ENCODE measurements at regions not wholly inside any gene's neighbourhood (a gene's known extent, or its start where the extent isn't known, plus 50 kb on each side); places are given as distances from the start of the nearest gene placed in this dataset.

- H3K27ac ChIP-seq, result no peak overlapping the region
- peaks cover 0 to 5% of the 10 kb centered on the region in 2 experiments for H3K4me1 ChIP-seq (ENCODE audit: control insufficient read depth in 1 of 2, insufficient read depth in 1 of 2, low read depth in 1 of 2, low read length in 1 of 2)
- H3K27me3 ChIP-seq, result no peaks in the 10 kb centered on the region
- H3K4me3 ChIP-seq (ENCODE audit: low read depth in 1 of 2, low read length in 1 of 2), result no peak overlapping the region
- no peaks in the 10 kb centered on the region for H3K36me3 ChIP-seq
- TF ChIP-seq CTCF (IDR thresholded peaks at IDR 0.05), result no peak
- H3K9me3 ChIP-seq, result no peaks in the 10 kb centered on the region
These were observed 186.0 kb upstream of the AKR1E2 start for GRCh38 chr10:4639960-4640359.

DNA sequence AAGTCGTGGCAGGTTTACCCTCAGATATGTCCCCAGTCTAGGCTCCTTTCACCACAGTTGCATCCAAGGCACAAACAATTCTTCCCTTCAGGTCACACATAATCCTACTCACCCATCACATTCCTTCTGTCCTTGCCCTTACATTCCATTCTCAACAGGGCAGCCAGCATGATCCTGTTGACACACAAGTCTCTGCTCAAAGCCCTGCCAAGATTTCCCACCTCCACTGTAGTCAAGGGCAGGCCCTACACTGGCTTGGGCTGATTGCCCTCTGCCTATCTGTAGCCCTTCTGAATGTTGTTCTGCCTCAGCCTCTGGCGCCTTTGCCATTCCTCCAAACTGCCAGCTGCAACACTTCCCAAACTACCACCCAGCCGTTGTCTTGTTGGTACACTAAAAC is 187.9 kb upstream of the AKR1E2 start:
- Histone ChIP-seq H3K36me3 (no peaks in the 10 kb centered on the region), H3K27ac (no peak overlapping the region), H3K27me3 (no peaks in the 10 kb centered on the region), H3K4me3 (ENCODE audit: low read depth in 1 of 2, low read length in 1 of 2) (no peak overlapping the region), H3K4me1 (ENCODE audit: control insufficient read depth in 1 of 2, insufficient read depth in 1 of 2, low read depth in 1 of 2, low read length in 1 of 2) (no peaks in the 10 kb centered on the region), H3K9me3 (no peaks in the 10 kb centered on the region)
- no peak for TF ChIP-seq CTCF (IDR thresholded peaks at IDR 0.05)

GRCh38 chr10:4637657-4638056 is 188.3 kb upstream of the AKR1E2 start:
- Histone ChIP-seq H3K9me3 (no peaks in the 10 kb centered on the region), H3K36me3 (no peaks in the 10 kb centered on the region), H3K4me3 (ENCODE audit: low read depth in 1 of 2, low read length in 1 of 2) (no peak overlapping the region), H3K27ac (no peak overlapping the region), H3K4me1 (ENCODE audit: control insufficient read depth in 1 of 2, insufficient read depth in 1 of 2, low read depth in 1 of 2, low read length in 1 of 2) (no peaks in the 10 kb centered on the region), H3K27me3 (no peaks in the 10 kb centered on the region)
- no peak for TF ChIP-seq CTCF (IDR thresholded peaks at IDR 0.05)

DNA sequence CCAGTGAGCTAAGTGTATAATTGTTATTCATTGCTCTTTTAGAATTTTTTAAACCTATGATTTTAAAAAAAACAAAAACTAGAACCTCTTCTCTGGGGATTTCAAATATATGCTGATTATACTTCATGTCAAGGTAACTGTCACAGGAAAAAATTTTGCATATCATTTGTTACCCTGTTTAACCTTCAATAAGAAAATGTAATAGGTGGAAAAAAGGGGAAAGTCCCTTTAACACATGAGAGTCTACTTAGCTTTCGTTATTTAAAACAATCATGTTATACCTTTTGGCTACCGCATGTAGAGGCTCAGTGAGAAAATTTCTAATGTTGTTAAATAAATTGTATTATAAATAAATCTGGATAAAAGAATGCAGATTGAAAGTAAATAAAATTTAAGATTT is 190.1 kb upstream of the AKR1E2 start:
- TF ChIP-seq CTCF (IDR thresholded peaks at IDR 0.05), result no peak
- H3K27me3 ChIP-seq, result no peaks in the 10 kb centered on the region
- no peaks in the 10 kb centered on the region for H3K36me3 ChIP-seq
- H3K4me1 ChIP-seq (ENCODE audit: control insufficient read depth in 1 of 2, insufficient read depth in 1 of 2, low read depth in 1 of 2, low read length in 1 of 2), result no peaks in the 10 kb centered on the region
- no peak overlapping the region for H3K27ac ChIP-seq
- no peaks in the 10 kb centered on the region for H3K9me3 ChIP-seq
- H3K4me3 ChIP-seq (ENCODE audit: low read depth in 1 of 2, low read length in 1 of 2), result no peak overlapping the region

DNA sequence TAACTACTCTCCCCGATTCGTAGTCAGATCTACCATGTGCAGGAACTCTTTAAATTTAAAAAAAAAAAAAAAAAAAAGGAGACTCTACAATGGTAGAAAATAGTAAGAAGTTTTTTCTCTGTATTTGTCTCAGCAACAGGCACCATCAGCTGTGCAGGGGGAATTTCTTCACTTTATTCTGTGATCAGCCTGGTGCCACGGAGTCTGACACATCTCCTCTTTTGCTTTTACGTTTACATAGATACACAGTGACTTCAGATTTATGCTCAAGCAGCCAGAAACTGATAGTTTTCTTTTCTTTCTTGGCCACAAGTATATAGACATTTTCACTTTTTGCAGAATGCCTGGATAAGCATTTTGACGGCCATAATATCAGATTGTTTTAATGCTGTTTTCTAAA is 190.6 kb upstream of the AKR1E2 start:
- Histone ChIP-seq H3K27me3 (no peaks in the 10 kb centered on the region), H3K4me3 (ENCODE audit: low read depth in 1 of 2, low read length in 1 of 2) (no peak overlapping the region), H3K4me1 (ENCODE audit: control insufficient read depth in 1 of 2, insufficient read depth in 1 of 2, low read depth in 1 of 2, low read length in 1 of 2) (no peaks in the 10 kb centered on the region), H3K27ac (no peak overlapping the region), H3K9me3 (no peaks in the 10 kb centered on the region), H3K36me3 (no peaks in the 10 kb centered on the region)
- TF ChIP-seq CTCF (IDR thresholded peaks at IDR 0.05), result no peak

DNA sequence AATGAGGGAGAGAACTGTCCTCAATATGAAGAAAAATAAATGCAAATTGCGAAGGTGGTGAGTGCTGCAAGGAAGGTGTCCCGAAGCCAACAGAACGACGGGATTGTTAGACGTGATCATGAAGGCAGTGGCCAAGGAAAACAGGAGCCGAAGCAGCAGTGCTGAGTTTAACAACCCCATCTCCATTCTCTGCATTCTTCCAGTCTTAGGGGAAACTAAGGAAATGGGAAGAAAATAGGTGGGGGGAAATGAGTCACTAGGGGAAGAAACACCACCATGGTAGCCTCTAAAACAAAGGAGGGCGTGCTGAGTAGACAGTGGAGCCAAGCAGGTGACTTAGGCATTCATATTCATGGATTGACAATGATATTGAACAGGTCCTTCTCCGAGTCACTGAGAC is 192.2 kb upstream of the AKR1E2 start:
- TF ChIP-seq CTCF (IDR thresholded peaks at IDR 0.05), result no peak
- no peak overlapping the region for H3K4me3 ChIP-seq (ENCODE audit: low read depth in 1 of 2, low read length in 1 of 2)

More for the DNA sequence above, 192.2 kb upstream of the AKR1E2 start:
- H3K27me3 ChIP-seq, result no peaks in the 10 kb centered on the region
- no peaks in the 10 kb centered on the region for H3K36me3 ChIP-seq
- H3K9me3 ChIP-seq, result no peaks in the 10 kb centered on the region
- no peaks in the 10 kb centered on the region for H3K4me1 ChIP-seq (ENCODE audit: control insufficient read depth in 1 of 2, insufficient read depth in 1 of 2, low read depth in 1 of 2, low read length in 1 of 2)
- no peak overlapping the region for H3K27ac ChIP-seq

Measured in neutrophil (primary cell).